Activated T-helper 1 cell treated with Interleukin-2 at 50 U/mL for 16 hours (primary cell): ENCODE measurements at regions not wholly inside any gene's neighbourhood (a gene's known extent, or its start where the extent isn't known, plus 50 kb on each side); places are given as distances from the start of the nearest gene placed in this dataset.
"Not testable (repeated sequence)": the region's sequence is repeated elsewhere in the genome, so short reads cannot be mapped to it uniquely, and the experiment has no call there.

Experiments used
- DNase-seq: peaks from one replicate; pipeline ENCODE4 v3.0.0-alpha.2; 2020; ENCODE audit warnings: low read depth

GRCh38 chr1:47522935-47523834 lies 85.3 kb downstream of the FOXD2 start:
- DNase-seq: no peak

GRCh38 chr1:47523835-47524215 lies 86.0 kb downstream of the FOXD2 start:
- no peak for DNase-seq

- DNase-seq: no peak
These were observed 86.4 kb downstream of the FOXD2 start for GRCh38 chr1:47524272-47524671.

GRCh38 chr1:47527653-47528272 lies 89.9 kb downstream of the FOXD2 start:
- DNase-seq: no peak

GRCh38 chr1:47529520-47530098 lies 91.8 kb downstream of the FOXD2 start:
- no peak for DNase-seq

- no peak for DNase-seq
These were observed 95.3 kb downstream of the FOXD2 start for GRCh38 chr1:47532921-47533792.

- DNase-seq: no peak
These were observed 96.0 kb downstream of the FOXD2 start for GRCh38 chr1:47533793-47534328.

- DNase-seq: no peak
These were observed 96.6 kb downstream of the FOXD2 start for GRCh38 chr1:47534436-47534835.

GRCh38 chr1:47536646-47537118 lies 98.8 kb downstream of the FOXD2 start:
- DNase-seq: no peak

- DNase-seq: no peak
These were observed 99.4 kb downstream of the FOXD2 start for GRCh38 chr1:47537268-47537667.

- DNase-seq: no peak
These were observed 100.1 kb downstream of the FOXD2 start for GRCh38 chr1:47537966-47538365.

- not testable (repeated sequence) for DNase-seq
These were observed 100.7 kb downstream of the FOXD2 start for GRCh38 chr1:47538530-47538929.

- DNase-seq: not testable (repeated sequence)
These were observed 103.9 kb downstream of the FOXD2 start for GRCh38 chr1:47541705-47542104.

GRCh38 chr1:47543089-47543488 lies 105.2 kb downstream of the FOXD2 start:
- DNase-seq: not testable (repeated sequence)

- DNase-seq: no peak
These were observed 108.2 kb downstream of the FOXD2 start for GRCh38 chr1:47545912-47546483.

- DNase-seq: no peak
These were observed 110.1 kb downstream of the FOXD2 start for GRCh38 chr1:47547753-47548573.

- DNase-seq: no peak
These were observed 110.8 kb downstream of the FOXD2 start for GRCh38 chr1:47548637-47549036.

GRCh38 chr1:47549532-47549931 lies 111.7 kb downstream of the FOXD2 start:
- no peak for DNase-seq

GRCh38 chr1:47550929-47551328 lies 113.1 kb downstream of the FOXD2 start:
- DNase-seq: no peak

- no peak for DNase-seq
These were observed 114.2 kb downstream of the FOXD2 start for GRCh38 chr1:47551971-47552528.
